ENCODE measurements at regions not wholly inside any gene's neighbourhood (a gene's known extent, or its start where the extent isn't known, plus 50 kb on each side); places are given as distances from the start of the nearest gene placed in this dataset.
"Not testable (repeated sequence)": the region's sequence is repeated elsewhere in the genome, so short reads cannot be mapped to it uniquely, and the experiment has no call there.

GRCh38 chr12:131619736-131620506 is 91.0 kb upstream of the SFSWAP start:
- Mint-ChIP-seq H3K4me3 (no peak overlapping the region), H3K27ac (no peak overlapping the region), H3K27me3 (ENCODE audit: low read depth) (peaks cover 35% of the 10 kb centered on the region), H3K9me3 (no peaks in the 10 kb centered on the region), H3K4me1 (peaks cover 22% of the 10 kb centered on the region), H3K36me3 (no peaks in the 10 kb centered on the region)
- DNase-seq (ENCODE audit: low spot score in 2 of 2, unreplicated experiment in 2 of 2), result no peak
- TF ChIP-seq, protein P1, sequence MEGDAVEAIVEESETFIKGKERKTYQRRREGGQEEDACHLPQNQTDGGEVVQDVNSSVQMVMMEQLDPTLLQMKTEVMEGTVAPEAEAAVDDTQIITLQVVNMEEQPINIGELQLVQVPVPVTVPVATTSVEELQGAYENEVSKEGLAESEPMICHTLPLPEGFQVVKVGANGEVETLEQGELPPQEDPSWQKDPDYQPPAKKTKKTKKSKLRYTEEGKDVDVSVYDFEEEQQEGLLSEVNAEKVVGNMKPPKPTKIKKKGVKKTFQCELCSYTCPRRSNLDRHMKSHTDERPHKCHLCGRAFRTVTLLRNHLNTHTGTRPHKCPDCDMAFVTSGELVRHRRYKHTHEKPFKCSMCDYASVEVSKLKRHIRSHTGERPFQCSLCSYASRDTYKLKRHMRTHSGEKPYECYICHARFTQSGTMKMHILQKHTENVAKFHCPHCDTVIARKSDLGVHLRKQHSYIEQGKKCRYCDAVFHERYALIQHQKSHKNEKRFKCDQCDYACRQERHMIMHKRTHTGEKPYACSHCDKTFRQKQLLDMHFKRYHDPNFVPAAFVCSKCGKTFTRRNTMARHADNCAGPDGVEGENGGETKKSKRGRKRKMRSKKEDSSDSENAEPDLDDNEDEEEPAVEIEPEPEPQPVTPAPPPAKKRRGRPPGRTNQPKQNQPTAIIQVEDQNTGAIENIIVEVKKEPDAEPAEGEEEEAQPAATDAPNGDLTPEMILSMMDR (IDR thresholded peaks at IDR 0.05; ENCODE audit: unreplicated experiment), result no peak

DNA sequence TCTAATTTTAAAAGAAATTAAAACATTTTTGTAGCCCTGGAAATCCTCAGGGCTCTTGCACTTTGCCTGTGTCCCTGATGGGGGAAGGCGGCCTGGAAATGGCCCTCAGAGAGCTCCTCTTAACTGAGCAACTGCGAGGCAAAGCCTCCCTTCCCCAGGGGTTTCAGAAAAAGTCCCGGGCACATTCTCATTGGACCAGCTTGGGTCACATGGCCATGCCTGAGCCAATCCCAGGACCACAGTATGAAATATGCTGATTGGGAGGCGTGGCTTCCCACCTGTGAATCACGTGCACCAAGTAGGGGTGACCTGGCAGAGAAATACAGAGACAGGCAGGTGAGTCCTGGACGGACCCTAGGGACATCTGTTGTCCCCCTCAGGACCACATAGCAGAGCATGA is 90.4 kb upstream of the SFSWAP start:
- H3K36me3 Mint-ChIP-seq, result no peaks in the 10 kb centered on the region
- no peak overlapping the region for H3K27ac Mint-ChIP-seq
- no peaks in the 10 kb centered on the region for H3K9me3 Mint-ChIP-seq
- no peak for DNase-seq (ENCODE audit: low spot score in 2 of 2, unreplicated experiment in 2 of 2)
- H3K4me1 Mint-ChIP-seq, result peaks cover 20% of the 10 kb centered on the region
- no peak overlapping the region for H3K4me3 Mint-ChIP-seq
- peaks cover 41% of the 10 kb centered on the region for H3K27me3 Mint-ChIP-seq (ENCODE audit: low read depth)
- TF ChIP-seq, protein P1 (IDR thresholded peaks at IDR 0.05; ENCODE audit: unreplicated experiment), result no peak

GRCh38 chr12:131620946-131621681 is 89.8 kb upstream of the SFSWAP start:
- H3K27ac Mint-ChIP-seq, result no peak overlapping the region
- no peak overlapping the region for H3K4me3 Mint-ChIP-seq

GRCh38 chr12:131621701-131622421 is 89.0 kb upstream of the SFSWAP start:
- H3K27me3 Mint-ChIP-seq (ENCODE audit: low read depth), result peaks cover 49% of the 10 kb centered on the region
- no peak overlapping the region for H3K27ac Mint-ChIP-seq
- no peaks in the 10 kb centered on the region for H3K9me3 Mint-ChIP-seq
- peaks cover 8% of the 10 kb centered on the region for H3K4me1 Mint-ChIP-seq
- DNase-seq (ENCODE audit: low spot score in 2 of 2, unreplicated experiment in 2 of 2), result no peak
- no peaks in the 10 kb centered on the region for H3K36me3 Mint-ChIP-seq
- TF ChIP-seq, protein P1 (IDR thresholded peaks at IDR 0.05; ENCODE audit: unreplicated experiment), result no peak
- no peak overlapping the region for H3K4me3 Mint-ChIP-seq

More at GRCh38 chr12:131620946-131621681, 89.8 kb upstream of the SFSWAP start:
- TF ChIP-seq, protein P1 (IDR thresholded peaks at IDR 0.05; ENCODE audit: unreplicated experiment), result no peak
- Mint-ChIP-seq H3K4me1 (peaks cover 15% of the 10 kb centered on the region), H3K36me3 (no peaks in the 10 kb centered on the region), H3K27me3 (ENCODE audit: low read depth) (peaks cover 47% of the 10 kb centered on the region), H3K9me3 (no peaks in the 10 kb centered on the region)
- DNase-seq (ENCODE audit: low spot score in 2 of 2, unreplicated experiment in 2 of 2), result no peak

GRCh38 chr12:131622422-131622955 is 88.4 kb upstream of the SFSWAP start:
- TF ChIP-seq, protein P1 (IDR thresholded peaks at IDR 0.05; ENCODE audit: unreplicated experiment), result no peak
- DNase-seq (ENCODE audit: low spot score in 2 of 2, unreplicated experiment in 2 of 2), result no peak
- Mint-ChIP-seq H3K4me3 (no peak overlapping the region), H3K9me3 (no peaks in the 10 kb centered on the region), H3K4me1 (peaks cover 7% of the 10 kb centered on the region), H3K27me3 (ENCODE audit: low read depth) (peaks cover 49% of the 10 kb centered on the region), H3K36me3 (no peaks in the 10 kb centered on the region), H3K27ac (no peak overlapping the region)

- H3K4me3 Mint-ChIP-seq; H3K4me1 Mint-ChIP-seq; H3K9me3 Mint-ChIP-seq; H3K27ac Mint-ChIP-seq; H3K36me3 Mint-ChIP-seq; DNase-seq (ENCODE audit: low spot score in 2 of 2, unreplicated experiment in 2 of 2): not testable (repeated sequence)
- peaks cover 56% of the 10 kb centered on the region for H3K27me3 Mint-ChIP-seq (ENCODE audit: low read depth)
Measured at GRCh38 chr12:131623404-131624368, 87.2 kb upstream of the SFSWAP start.

DNA sequence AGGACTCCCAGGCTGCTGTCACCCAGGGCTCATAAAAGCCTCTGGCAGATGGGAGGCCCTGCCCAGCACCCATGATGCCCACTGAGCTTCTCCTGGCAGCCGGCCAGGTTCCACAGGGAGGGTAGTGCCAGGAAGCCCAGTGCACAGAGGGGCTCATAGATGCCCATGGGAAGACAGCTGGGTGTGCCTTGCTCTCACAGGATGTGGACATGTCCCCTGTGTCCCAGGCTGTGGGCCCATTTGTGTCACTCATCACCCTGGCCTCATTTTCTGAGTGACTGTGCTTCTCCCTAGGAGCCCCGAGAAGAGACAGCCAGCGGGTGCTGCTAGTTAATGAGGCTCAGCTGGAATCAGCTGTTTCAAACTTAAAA is 86.5 kb upstream of the SFSWAP start:
- not testable (repeated sequence) for H3K36me3 Mint-ChIP-seq; H3K4me1 Mint-ChIP-seq; H3K4me3 Mint-ChIP-seq; H3K27ac Mint-ChIP-seq; DNase-seq (ENCODE audit: low spot score in 2 of 2, unreplicated experiment in 2 of 2); H3K9me3 Mint-ChIP-seq
- peaks cover 56% of the 10 kb centered on the region for H3K27me3 Mint-ChIP-seq (ENCODE audit: low read depth)
